Parathyroid adenoma (tissue), 2 donors: ENCODE measurements at regions not wholly inside any gene's neighbourhood (a gene's known extent, or its start where the extent isn't known, plus 50 kb on each side); places are given as distances from the start of the nearest gene placed in this dataset.

Experiments used
- H2AFZ ChIP-seq: fragments of 300-600 bp; sonication (generic); one replicate; pipeline ENCODE4 v1.7.0; 2017; ENCODE audit warnings: antibody characterized with exemption, mild to moderate bottlenecking
- H3K27ac ChIP-seq: fragments of 300-600 bp; sonication (generic); one replicate; pipeline ENCODE4 v1.7.0; 2017
- H3K27me3 ChIP-seq: fragments of 300-600 bp; sonication (generic); one replicate; pipeline ENCODE4 v1.7.0; 2017; ENCODE audit warnings: low read length; ENCODE audit not compliant: control insufficient read depth, insufficient read depth
- H3K36me3 ChIP-seq: fragments of 300-600 bp; sonication (generic); one replicate; pipeline ENCODE4 v1.7.0; 2017; ENCODE audit warnings: low read length; ENCODE audit not compliant: control insufficient read depth, insufficient read depth
- H3K4me1 ChIP-seq: fragments of 300-600 bp; sonication (generic); one replicate; pipeline ENCODE4 v1.7.0; 2017; ENCODE audit warnings: control low read depth
- H3K4me2 ChIP-seq: fragments of 300-600 bp; sonication (generic); one replicate; pipeline ENCODE4 v1.7.0; 2017; ENCODE audit warnings: low read length
- H3K4me3 ChIP-seq: fragments of 300-600 bp; sonication (generic); one replicate; pipeline ENCODE4 v1.7.0; 2017; ENCODE audit warnings: low read depth, low read length
- H3K79me2 ChIP-seq: fragments of 300-600 bp; sonication (generic); one replicate; pipeline ENCODE4 v1.7.0; 2017; ENCODE audit warnings: control low read depth
- H3K9ac ChIP-seq: fragments of 300-600 bp; sonication (generic); one replicate; pipeline ENCODE4 v1.7.0; 2017; ENCODE audit warnings: mild to moderate bottlenecking
- H3K9me3 ChIP-seq: fragments of 300-600 bp; sonication (generic); one replicate; pipeline ENCODE4 v1.7.0; 2017; ENCODE audit warnings: low read length; ENCODE audit not compliant: control insufficient read depth
- TF ChIP-seq, protein P1 (sequence below): fragments of 300-600 bp; sonication (generic); IDR thresholded peaks from one replicate; pipeline ENCODE4 v1.7.0; 2017; ENCODE audit warnings: antibody characterized with exemption, mild to moderate bottlenecking
- donor health status: primary hyperparathyroidism.

DNA sequence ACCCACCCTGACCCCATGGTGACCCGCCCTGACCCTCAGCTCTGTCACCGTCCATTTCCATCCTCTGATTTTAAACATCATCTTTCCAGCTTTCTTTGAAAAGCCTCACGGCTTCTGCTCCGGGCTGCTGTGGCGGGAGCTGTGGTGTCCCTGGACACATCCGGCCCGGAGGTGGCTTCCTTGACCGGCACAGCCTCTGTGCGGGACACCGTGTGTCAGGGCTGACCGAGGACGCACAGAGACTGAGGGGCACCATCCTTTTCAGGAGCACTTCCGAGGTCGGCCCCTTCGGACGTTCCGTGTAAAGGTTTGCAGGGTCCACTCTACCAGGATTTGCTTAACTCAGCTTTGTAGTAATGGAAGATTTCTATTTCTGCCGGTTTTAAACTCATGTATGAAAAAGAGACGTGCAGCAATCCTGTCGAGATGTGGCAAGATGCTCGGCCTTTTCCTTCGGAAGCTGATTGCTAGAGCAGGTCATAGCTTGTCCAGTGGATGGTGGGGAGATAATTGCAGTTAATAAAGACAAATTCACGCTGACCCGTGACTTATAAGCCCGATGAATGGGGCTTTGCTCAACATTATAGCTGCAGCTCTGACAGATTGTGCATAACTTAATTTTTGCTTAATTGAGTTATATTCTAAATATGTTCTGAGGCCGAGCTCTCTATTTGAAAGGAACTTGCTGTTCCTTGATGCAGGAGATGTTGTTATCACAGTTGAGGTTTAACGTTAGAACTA lies 54.4 kb upstream of the CFAP46 start:
- Histone ChIP-seq H3K27me3 (no peaks in the 10 kb centered on the region), H3K79me2 (no peaks in the 10 kb centered on the region)
- TF ChIP-seq, protein P1, sequence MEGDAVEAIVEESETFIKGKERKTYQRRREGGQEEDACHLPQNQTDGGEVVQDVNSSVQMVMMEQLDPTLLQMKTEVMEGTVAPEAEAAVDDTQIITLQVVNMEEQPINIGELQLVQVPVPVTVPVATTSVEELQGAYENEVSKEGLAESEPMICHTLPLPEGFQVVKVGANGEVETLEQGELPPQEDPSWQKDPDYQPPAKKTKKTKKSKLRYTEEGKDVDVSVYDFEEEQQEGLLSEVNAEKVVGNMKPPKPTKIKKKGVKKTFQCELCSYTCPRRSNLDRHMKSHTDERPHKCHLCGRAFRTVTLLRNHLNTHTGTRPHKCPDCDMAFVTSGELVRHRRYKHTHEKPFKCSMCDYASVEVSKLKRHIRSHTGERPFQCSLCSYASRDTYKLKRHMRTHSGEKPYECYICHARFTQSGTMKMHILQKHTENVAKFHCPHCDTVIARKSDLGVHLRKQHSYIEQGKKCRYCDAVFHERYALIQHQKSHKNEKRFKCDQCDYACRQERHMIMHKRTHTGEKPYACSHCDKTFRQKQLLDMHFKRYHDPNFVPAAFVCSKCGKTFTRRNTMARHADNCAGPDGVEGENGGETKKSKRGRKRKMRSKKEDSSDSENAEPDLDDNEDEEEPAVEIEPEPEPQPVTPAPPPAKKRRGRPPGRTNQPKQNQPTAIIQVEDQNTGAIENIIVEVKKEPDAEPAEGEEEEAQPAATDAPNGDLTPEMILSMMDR, result no peak

DNA sequence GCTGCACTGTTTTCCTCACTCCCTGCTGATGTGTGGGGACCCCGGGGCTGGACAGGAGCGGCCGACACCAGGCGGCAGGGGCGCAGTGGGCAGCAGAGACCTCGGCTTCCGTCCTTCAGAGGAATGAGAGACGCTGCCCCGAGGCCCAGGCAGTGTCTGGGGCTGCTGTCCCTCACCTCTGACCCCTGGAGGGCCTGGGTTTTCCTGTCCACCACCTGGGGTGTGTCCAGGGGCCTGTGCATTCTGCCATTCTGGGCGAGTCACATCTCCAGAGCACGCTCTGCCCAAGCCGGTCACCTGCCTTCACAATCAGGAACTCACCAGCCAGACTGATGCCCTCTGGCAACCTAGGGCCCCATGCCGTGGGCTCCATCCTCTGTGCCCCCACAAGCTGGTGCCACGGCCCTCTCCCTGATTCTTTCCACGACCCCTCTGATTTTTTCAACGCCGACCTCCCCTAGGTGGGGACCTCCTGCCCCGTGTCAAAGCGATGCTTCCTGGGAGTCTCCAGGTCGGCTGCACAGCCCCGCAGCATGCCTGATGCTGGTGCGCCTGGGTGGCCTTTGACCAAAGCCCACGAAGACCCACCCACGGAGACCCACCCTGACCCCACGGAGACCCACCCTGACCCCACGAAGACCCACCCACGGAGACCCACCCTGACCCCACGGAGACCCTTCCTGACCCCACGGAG lies 53.7 kb upstream of the CFAP46 start:
- Histone ChIP-seq H3K9ac (no peak overlapping the region), H2AFZ (no peak overlapping the region), H3K9me3 (no peaks in the 10 kb centered on the region), H3K4me3 (no peak overlapping the region), H3K79me2 (no peaks in the 10 kb centered on the region), H3K36me3 (no peaks in the 10 kb centered on the region), H3K27me3 (no peaks in the 10 kb centered on the region), H3K4me1 (no peaks in the 10 kb centered on the region), H3K4me2 (no peak overlapping the region), H3K27ac (no peak overlapping the region)
- TF ChIP-seq, protein P1, result no peak

More for the DNA sequence above, 54.4 kb upstream of the CFAP46 start:
- Histone ChIP-seq H3K36me3 (no peaks in the 10 kb centered on the region), H3K9me3 (no peaks in the 10 kb centered on the region), H2AFZ (no peak overlapping the region), H3K4me3 (no peak overlapping the region), H3K27ac (no peak overlapping the region), H3K4me1 (no peaks in the 10 kb centered on the region), H3K9ac (no peak overlapping the region), H3K4me2 (no peak overlapping the region)

DNA sequence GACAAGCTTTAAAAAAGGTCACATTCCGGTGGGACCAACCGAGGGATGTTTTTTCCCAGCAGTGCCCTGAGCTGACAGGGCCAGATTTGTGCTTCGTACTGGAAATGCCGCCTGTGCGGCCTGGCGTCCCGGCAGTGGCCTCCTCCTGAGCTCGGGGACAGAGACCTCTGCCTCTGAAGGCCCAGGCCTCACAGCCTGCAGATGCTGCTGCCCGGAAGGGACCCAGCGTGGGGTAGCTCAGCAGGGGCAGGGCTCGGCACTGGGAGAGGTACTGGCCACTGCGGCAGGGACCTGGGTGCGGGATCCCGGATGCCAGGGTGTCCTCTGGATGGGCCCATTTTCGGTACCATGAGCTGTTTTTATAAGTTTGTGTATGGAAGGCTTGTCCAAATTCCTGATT lies 52.4 kb upstream of the CFAP46 start:
- TF ChIP-seq, protein P1, result no peak
- H3K4me3 ChIP-seq, result peak overlapping the region; percentile 62

DNA sequence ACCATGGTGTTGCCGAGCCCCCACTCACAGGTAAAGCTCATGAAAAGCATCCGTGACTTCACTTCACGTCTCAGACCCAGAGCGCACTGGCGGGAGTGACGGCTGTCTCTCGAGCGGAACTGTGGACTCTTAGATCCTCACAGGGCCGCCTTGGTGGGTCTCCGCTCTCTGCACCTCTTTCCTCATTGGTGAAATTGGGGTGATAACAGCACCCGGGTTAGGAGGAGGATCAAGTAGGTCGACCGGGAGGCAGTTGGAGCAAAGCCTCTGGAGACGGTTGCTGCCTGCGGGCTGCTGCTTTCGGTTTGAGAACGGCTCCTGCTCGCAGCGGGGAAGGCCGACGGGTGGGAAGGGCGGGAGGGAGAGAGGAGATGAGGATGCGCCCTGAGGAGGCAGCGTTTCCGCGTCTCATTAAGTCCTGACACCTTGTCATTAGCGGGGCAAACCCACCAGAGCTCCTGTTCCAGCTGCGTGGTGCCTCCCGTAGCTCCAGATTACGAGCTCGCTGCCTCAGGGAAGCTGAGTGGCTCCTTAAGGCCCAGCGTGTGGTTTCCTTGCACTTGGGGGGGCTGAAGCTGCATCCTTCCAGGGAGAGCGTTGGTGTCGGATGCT lies 51.9 kb upstream of the CFAP46 start:
- Histone ChIP-seq H3K27ac (no peak overlapping the region), H3K36me3 (no peaks in the 10 kb centered on the region), H2AFZ (peak overlapping the region; percentile 11), H3K27me3 (no peaks in the 10 kb centered on the region), H3K79me2 (no peaks in the 10 kb centered on the region), H3K4me1 (no peaks in the 10 kb centered on the region), H3K9ac (no peak overlapping the region), H3K4me3 (peak overlapping the region; percentile 62), H3K9me3 (no peaks in the 10 kb centered on the region), H3K4me2 (peak overlapping the region; percentile 83)
- TF ChIP-seq, protein P1, result no peak

More for the DNA sequence above, 52.4 kb upstream of the CFAP46 start:
- Histone ChIP-seq H3K4me2 (peak overlapping the region; percentile 83), H3K79me2 (no peaks in the 10 kb centered on the region), H2AFZ (no peak overlapping the region), H3K4me1 (no peaks in the 10 kb centered on the region), H3K36me3 (no peaks in the 10 kb centered on the region), H3K27ac (no peak overlapping the region), H3K9me3 (no peaks in the 10 kb centered on the region), H3K27me3 (no peaks in the 10 kb centered on the region), H3K9ac (no peak overlapping the region)
